Kidney glomerular epithelial cell (primary cell): ENCODE measurements at regions not wholly inside any gene's neighbourhood (a gene's known extent, or its start where the extent isn't known, plus 50 kb on each side); places are given as distances from the start of the nearest gene placed in this dataset.
A peak's percentile ranks its signal among the peaks of the same experiment; 100 is the strongest.
"Not testable (repeated sequence)": the region's sequence is repeated elsewhere in the genome, so short reads cannot be mapped to it uniquely, and the experiment has no call there.

Experiments used
- DNase-seq: peaks from one replicate; lab custom pipeline; 2025; lab: John Stamatoyannopoulos, UW

DNA sequence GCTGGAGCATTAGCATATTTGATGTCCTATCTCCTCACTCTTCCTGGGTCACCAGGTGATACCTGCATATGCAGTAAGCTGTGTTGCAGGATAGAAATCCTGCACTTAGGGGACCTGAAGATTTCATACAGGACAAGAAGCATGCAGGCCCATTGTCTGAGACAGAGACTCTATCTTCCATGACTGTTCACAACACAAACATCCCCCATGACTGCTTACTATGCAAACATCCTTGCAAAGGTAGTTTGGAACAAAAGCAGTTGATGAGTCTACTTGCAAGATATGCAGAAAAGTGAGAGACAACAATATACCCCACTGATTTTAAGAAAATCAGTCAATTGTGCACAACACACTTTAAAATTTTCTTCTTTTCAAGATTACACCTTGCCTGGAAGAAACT, 108.6 kb upstream of the ZEB2 start:
- peak; percentile 20 for DNase-seq

DNA sequence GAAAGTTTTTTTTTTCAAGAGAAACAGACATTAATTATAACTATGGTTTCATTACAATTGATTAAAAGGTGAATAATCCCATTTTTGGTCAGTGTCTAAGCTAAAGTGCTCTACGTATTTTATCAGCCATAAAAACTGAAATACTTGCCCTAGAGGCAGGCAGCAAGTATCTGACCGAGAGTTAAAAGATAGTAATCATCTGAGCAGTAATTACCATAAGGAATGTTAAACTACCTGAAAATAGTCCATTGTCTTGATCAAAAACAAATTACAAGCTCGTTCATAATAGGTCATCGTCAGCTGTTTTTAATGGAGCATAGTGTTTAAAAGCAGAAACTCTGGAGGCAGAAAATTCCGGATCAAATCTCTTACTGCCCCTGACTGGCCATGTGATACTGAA, 105.7 kb upstream of the ZEB2 start:
- DNase-seq = no peak

DNA sequence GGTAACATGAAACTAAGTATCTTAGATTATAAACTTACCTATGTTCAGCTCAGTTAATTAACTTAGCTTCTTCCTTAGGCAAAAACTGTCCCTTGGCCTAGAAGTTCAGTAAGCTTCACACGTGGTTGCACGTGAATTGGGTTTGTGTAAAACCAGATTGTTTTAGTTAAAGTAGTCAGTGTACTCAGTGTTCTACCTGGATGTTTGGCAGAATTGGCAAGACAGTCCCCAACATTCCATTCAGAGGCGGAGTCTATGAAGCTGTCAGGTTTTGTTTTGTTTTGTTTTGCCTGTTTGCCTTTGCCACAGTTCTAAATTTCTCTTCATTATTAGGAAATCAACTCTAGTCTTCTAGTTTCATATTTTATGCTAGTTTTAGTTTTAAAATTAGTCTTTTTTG, 105.3 kb upstream of the ZEB2 start:
- no peak for DNase-seq

DNA sequence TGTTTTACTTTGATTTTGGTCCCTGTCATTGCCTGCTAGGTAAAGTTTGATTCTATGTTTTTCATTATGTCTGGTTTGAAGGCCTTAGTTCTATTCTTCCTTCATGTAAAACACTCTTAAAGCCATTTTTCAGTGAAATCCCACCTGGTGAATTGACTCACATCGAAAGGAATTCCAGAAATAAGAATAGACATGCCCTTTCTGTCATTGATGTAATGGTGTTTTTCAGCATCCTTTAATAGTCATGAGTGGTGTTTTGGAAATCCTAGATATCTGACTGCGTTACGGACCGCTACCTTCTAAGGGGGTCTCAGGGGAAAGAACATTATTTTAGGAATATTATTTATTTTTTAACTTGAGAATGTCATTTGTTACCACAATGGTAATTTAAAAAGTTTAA, 104.5 kb upstream of the ZEB2 start:
- DNase-seq = no peak

DNA sequence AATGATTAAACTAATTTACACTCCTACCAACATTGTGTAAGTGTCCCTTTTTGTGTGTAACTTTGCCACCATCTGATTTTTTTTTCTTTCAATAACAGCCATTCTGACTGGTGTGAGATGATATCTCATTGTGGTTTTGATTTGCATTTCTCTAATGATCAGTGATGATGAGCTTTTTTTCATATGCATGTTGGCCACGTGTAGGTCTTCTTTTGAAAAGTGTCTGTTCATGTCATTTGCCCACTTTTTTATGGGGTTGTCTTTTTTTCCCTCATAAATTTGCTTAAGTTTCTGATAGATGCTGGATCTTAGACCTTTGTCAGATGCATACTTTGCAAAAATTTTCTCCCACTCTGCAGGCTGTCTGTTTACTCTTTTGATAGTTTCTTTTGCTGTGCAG, 102.5 kb upstream of the ZEB2 start:
- not testable (repeated sequence) for DNase-seq

DNA sequence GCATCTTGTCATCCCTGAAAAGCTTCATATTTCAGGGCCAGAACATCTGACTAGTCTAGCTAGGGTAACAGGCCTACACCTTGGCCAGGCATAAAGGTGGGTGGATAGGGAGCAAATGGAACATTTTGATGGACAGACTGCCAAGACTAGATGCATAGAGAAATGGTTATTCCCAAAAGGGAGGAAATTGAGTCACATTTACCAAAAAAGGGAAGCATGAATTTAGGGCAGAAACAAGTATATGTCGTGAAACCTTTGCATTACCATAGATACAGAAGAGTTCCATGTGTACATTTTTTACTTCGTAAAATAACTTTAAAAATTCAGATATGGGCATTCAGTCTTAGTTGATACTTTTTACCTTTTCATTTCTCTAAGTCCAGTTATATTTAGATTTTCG, 101.3 kb upstream of the ZEB2 start:
- DNase-seq = no peak

DNA sequence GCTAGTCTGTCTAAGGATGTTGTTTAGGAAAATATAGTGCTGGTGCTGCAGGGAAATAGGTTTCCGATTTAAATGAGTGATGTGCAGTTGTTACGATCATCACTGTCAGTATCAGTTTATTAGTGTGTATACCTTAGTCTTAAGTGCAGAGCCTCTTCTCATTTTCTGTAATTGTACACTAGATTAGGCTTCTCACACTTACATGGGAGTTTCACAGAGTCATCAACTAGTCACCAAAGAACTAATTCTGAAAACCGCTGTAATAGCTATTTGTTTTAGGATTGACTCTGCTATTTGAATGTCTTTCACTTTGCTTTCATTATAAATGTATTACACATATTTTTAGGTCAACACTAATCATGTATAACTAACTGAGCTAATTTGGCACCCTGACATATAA, 99.8 kb upstream of the ZEB2 start:
- DNase-seq = no peak

DNA sequence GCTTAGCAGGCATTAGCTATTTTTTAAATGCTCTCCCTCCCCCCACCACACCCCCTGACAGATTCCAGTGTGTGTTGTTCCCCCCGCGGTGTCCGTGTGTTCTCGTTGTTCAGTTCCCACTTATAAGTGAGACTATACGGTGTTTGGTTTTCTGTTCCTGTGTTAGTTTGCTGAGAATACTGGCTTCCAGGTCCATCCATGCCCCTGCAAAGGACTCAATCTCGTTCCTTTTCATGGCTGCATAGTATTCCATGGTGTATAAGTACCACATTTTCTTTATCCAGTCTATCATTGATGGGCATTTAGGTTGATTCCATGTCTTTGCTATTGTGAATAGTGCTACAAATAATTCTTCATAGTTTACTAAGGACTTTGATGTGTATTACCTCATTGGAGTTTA, 97.3 kb upstream of the ZEB2 start:
- DNase-seq = not testable (repeated sequence)

DNA sequence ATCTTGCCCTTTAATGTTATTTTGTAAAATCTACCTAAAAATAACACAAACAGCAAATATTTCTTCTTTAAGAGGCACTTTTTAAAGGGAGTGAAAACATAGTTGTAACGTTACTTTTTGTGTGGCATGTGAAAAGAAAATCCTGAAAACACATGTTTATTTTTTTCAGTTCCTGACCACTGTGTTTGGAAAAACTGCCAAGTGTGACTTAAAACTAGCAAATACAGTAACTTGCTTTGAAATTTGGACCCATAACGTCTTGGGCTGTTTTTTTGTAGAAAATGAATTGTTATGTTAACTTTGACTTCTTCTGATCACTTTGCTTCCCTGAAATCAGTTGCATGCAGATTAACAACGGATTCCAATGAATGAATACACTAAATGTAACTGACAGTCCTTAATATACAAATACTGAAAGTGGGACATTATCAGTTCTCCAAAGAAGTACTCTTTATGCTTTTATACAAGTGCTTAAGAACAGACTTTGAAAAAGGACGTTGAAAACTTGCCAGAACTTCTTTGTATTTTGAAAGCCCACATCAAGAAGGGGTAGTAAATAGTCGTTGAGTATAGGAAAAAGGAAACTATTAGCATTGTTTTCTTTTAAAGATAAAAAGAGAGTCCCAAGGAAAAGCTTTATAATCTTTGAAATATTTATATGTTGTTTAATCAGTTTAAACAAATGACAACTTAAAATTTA, 96.1 kb upstream of the ZEB2 start:
- no peak for DNase-seq

DNA sequence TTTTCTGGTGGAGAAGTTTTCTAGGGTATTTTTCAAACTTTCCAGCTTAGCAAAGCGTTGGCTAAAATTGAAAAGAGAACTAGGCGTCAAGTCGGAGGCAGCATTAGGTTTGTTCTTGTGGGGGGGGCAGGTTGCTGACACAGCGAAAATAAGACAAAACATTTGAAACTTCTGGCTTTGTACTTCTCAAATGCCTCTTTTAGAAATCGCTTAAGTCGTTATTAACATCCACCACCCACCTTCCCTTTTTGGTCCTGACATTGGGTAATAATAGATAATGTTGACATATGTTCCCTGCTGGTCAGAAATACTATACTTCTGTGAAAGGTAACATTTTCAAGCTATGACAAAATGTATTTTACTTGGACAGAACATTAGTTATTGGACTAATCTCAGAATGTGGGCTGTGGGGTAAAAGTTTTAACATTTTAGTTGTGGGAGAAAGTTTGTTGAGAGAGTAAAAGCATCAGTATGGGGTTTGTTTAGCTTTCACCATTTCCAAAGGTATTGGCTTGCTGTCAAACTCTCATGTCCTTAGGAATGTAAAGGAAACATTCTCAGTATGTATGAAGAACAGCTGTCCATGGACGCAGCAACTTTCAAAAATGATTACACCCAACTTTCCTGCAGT, 88.1 kb upstream of the ZEB2 start:
- no peak for DNase-seq

DNA sequence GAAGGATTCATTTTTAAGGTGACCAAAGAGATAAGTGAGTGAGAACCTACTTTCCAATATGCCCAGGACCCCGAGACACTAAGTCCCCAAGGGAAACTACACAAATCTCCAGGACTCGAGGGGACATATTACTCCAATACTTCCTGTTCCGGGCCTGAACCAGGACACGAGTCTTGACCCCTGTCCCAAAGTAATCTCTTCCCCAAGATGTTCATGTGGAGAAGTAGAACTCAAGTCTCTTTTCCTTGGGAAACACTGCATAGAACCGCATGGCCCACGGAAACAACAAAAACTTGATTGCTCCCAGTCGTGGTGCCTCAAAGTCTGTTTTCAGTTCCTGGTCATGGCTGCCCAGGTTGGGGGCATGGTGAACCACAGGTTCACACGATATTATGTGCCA, 87.2 kb upstream of the ZEB2 start:
- DNase-seq = no peak

DNA sequence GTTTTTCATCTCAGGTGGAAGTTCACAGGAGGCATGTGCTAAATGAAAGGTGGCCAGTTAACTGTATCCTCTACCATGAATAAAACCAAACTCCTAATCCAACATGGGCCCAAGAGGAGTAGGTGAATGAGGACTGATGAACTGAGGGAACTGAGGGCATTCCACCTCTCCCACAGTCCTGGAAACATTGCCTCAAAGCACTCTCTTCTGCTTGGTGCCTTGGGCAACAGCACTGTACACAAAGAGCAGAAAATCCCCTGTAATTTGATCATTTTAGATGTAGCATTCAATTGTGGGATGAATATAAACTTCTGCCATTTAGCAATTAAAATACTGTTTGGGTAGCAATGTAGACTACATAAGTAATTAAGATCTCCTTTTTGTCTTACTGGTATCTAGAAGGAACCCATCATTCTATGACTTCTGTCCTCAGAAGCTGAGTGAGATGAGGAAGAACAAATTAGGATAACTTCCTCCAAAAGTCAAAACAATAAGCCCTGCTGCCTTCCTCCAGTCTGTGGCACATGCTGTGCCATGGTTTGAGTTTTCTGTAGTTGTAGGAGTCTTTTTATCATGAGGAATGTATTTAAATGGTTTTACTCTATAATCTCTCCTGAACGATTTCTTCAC, 86.7 kb upstream of the ZEB2 start:
- DNase-seq = no peak

DNA sequence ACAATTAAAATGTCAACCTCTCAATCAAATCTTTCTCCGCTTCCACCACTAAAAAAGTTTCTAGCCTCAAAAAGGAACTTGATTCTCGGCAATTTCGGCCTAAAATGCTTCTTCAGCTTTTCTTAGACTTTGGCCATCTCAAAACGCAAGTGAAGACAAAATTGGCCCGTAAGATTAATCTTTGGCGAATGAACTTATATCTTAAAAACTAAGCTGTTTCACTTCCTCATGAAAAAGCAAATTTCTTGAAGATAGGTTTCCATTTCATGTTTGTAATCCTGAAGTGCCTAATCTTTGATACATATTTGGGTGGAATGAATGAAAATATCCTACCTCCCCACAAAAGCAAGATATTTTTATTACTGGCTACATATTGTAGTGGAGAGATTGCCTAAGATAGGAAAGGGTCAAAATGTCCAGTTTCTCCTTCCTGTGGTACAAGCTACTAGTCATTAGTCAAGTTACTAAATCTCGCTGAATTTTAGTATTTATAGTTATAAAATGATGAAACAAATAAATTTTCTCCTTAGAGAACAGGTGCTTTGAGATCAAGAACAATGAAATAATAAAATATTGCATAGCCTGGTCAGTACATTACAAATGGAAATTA, 85.4 kb upstream of the ZEB2 start:
- DNase-seq = no peak

DNA sequence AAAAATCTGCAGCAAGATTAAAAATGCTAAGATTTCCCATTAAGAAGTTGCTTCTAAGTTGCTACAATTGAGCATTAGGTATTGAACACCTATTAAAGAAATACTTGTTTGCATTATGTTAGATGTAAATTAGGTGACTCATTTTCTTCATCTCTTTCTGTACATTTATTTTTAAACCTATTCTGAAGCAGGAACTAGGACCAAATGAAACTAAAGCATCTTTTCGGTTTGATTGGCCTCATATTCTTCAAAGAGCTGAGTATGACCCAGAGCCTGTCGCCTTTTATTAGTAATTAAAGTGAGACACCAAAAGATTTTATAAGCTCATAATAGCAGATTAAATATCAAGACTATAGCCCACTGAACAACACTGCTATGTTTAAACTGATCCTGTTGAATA, 83.4 kb upstream of the ZEB2 start:
- DNase-seq = no peak

DNA sequence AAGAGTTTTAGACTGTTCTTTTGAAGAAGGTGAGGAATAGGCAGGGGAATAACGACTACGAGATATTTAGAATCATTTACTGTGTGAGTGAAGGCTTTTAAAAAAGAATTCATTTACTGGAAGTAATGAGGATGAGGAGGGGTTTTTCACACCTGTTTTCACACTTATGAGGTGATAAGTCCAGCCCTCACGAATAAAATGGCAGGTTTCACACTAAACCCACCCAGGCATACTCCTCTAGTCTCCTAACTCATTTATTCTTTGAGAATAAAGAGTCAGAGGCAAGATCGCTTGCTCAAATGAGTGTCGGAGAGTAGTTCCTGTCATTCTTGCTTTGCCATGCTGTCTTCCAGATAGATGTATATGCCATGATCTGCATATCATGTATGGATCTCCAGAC, 79.0 kb upstream of the ZEB2 start:
- no peak for DNase-seq

DNA sequence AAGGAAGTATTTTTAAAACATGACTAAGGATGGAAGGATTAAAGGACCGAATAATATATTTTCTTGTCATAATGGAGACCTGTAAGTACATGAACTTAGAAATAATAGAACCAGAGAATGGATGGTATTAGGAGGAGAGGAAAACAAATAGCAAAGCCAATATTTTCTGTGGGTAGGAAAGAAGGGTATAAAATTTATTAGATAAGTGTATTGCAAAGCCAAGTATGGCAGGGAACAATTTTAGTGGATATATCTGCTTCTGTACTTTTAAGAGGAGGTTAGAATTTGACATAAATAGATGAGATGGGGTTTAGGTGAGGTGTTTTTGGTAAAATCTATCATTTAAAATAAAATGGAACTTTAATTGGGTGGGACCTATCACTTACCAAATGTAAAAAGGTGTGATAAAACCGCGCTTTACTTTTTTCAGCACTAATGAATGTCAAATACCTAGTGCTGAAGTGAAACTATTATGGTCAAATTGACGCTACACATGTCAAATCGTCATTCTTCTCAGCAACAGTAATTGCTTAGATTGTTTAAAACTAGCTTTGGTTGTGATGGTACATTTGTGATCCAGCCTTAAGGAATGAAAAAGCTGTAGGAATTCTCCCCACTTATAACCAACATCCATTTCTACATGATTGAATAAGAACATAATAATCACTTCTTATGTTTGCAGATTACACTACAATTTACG, 78.1 kb upstream of the ZEB2 start:
- DNase-seq = no peak

DNA sequence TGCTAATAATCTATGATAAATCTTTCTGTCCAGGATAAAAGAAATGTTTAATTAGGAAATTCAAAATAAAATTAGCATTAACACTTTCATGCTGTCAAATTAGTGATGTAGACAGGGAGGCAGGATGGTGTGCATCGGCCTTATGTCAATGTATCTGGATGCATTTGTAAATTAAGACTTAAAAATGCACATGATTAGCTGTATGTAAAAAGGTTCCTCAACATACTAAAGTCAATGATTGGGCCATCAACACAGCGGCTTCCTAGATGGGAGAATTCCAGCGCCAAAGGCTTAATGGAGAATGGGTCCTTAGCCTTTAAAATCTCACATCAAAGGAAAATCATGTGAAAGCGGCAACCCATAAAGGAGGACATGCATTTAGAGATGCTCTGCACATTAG, 77.5 kb upstream of the ZEB2 start:
- DNase-seq = no peak

DNA sequence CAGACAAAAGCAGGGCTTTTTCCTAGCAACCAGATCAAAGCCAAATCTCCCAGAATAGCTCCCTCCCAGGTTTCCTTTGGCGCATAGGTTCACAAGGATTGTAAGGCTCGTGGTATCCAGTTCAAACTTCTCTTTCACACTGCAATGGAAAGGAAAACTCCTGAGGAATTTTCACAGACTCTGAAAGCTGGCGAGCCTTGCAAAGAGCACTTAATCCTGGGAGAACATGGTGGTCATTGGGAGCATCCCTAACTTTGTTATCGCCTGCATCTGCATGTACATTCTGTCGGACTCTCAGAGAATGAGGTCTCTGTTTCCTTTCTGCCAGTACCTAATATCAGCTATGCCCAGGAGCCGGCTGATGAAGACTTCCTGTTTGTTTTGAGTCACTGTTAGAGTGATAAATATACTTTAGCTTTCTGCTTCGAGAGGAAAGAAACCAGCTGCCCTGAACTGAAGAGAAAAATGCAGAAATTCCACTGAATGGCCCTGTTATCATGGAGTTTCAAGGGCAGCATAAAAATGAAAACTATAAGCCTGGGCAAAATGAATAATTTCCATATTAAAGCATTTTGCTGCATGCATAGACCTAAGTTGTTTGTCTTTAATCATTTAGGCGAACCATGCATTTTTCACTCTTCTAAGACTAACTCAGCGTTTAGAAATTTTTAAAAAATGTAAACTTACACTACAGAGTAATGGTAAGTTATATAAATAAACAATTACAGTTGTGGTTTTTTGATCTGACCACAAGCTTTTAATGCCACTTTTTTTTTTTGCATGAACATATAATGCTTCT, 76.4 kb upstream of the ZEB2 start:
- peak; percentile 48 for DNase-seq

DNA sequence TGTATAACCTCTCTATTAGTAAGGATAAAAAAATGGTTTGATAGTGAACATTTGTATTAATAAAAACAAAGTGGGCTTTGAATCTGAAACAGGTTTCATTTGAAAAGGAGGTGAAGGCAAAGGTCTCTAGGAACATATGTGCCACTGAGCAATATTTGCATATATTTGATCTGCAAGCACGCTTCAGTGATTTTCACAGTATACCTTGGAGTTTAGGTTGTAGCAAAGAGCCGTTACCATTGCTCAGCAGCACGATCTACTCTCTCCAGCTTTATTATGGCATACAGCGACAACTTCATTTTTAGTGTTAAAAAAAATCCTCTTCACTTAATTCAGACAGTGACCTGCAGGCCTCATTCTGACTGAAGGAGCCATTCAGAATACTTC, 75.8 kb upstream of the ZEB2 start:
- DNase-seq = no peak

DNA sequence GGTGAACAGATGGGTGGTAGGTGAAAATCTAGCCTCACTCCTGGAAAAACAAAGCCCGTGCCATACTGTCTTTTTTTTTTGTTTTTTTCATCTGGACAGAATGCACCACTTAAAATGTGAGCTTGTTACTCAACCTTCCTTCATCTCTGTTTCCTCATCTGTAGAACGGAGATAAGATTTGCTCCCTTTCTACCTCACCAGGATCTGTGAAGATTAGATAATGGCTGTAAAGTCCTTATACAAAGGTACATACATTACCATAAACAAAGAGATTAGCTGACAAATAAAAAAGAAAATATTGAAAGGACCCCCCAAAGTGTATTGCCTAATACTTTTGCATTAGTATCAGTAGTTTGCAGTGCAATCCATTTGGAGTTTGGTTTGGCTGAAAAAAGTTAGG, 75.4 kb upstream of the ZEB2 start:
- no peak for DNase-seq

DNA sequence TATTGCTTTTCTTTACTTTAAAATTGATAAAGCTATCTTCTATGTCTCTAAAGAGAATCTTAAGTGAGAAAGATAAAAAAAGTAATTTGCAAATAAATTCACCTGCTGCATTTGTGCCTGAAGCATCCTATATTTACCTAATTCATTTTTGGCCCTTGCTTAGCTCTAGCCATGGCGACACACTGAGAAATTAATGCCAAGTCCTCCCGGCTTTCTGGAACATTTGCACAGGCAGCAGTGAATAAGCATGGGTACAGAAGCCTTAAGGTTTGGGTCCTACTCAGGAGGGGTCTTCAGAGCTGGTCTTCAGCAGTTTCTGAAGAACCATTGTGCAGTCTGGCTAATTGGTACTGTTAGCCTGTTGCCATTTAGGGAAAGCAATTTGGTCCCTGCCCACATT, 73.9 kb upstream of the ZEB2 start:
- DNase-seq = no peak
